GM21381 (cell line): ENCODE measurements at regions not wholly inside any gene's neighbourhood (a gene's known extent, or its start where the extent isn't known, plus 50 kb on each side); places are given as distances from the start of the nearest gene placed in this dataset.
"Not testable (repeated sequence)": the region's sequence is repeated elsewhere in the genome, so short reads cannot be mapped to it uniquely, and the experiment has no call there.

ENCODE experiments used
- ATAC-seq: cut with Tn5 transposase; IDR thresholded peaks from one replicate; pipeline ENCODE4 v1.9.1; 2021; ENCODE audit warnings: mild to moderate bottlenecking, moderate library complexity; ENCODE audit not compliant: unreplicated experiment

GRCh38 chrX:40380655-40381488, 199.9 kb upstream of the ATP6AP2 start:
- ATAC-seq: no peak

GRCh38 chrX:40377684-40378083, 203.1 kb upstream of the ATP6AP2 start:
- no peak for ATAC-seq

- no peak for ATAC-seq
These were observed 206.3 kb upstream of the ATP6AP2 start for GRCh38 chrX:40374486-40374885.

GRCh38 chrX:40373641-40374040, 207.1 kb upstream of the ATP6AP2 start:
- ATAC-seq: no peak

GRCh38 chrX:40373025-40373424, 207.7 kb upstream of the ATP6AP2 start:
- no peak for ATAC-seq

GRCh38 chrX:40371376-40371775, 209.4 kb upstream of the ATP6AP2 start:
- no peak for ATAC-seq

- no peak for ATAC-seq
These were observed 212.1 kb upstream of the ATP6AP2 start for GRCh38 chrX:40368611-40369061.

GRCh38 chrX:40366661-40367060, 214.1 kb upstream of the ATP6AP2 start:
- ATAC-seq: no peak

GRCh38 chrX:40362291-40362690, 218.5 kb upstream of the ATP6AP2 start:
- ATAC-seq: not testable (repeated sequence)

- no peak for ATAC-seq
These were observed 220.2 kb upstream of the ATP6AP2 start for GRCh38 chrX:40360557-40360956.

- no peak for ATAC-seq
These were observed 221.2 kb upstream of the ATP6AP2 start for GRCh38 chrX:40359593-40359992.

- no peak for ATAC-seq
These were observed 221.8 kb upstream of the ATP6AP2 start for GRCh38 chrX:40358994-40359393.

- no peak for ATAC-seq
These were observed 231.5 kb upstream of the ATP6AP2 start for GRCh38 chrX:40349251-40349650.

- ATAC-seq: no peak
These were observed 234.4 kb upstream of the ATP6AP2 start for GRCh38 chrX:40346379-40346778.

- ATAC-seq: no peak
These were observed 237.5 kb upstream of the ATP6AP2 start for GRCh38 chrX:40343319-40343718.

GRCh38 chrX:40340116-40340515, 240.7 kb upstream of the ATP6AP2 start:
- no peak for ATAC-seq

GRCh38 chrX:40333344-40333743, 235.6 kb upstream of the BCOR start:
- ATAC-seq: no peak

- ATAC-seq: no peak
These were observed 234.0 kb upstream of the BCOR start for GRCh38 chrX:40331762-40332161.

- no peak for ATAC-seq
These were observed 233.6 kb upstream of the BCOR start for GRCh38 chrX:40331353-40331752.

GRCh38 chrX:40329616-40330015, 231.9 kb upstream of the BCOR start:
- ATAC-seq: no peak

GRCh38 chrX:40327085-40327484, 229.3 kb upstream of the BCOR start:
- no peak for ATAC-seq

- ATAC-seq: no peak
These were observed 228.6 kb upstream of the BCOR start for GRCh38 chrX:40326186-40326965.
